Dedifferentiated amniotic fluid mesenchymal stem cell (primary cell): ENCODE measurements at regions not wholly inside any gene's neighbourhood (a gene's known extent, or its start where the extent isn't known, plus 50 kb on each side); places are given as distances from the start of the nearest gene placed in this dataset.

Source experiments
- DNase-seq: peaks from one replicate; pipeline ENCODE4 v3.0.0-alpha.2; 2016; ENCODE audit errors: extremely low spot score

- no peak for DNase-seq
Measured at GRCh38 chr15:97875513-97876280, 84.8 kb upstream of the ARRDC4 start.

GRCh38 chr15:97876281-97876675 lies 84.2 kb upstream of the ARRDC4 start:
- no peak for DNase-seq

- no peak for DNase-seq
Measured at GRCh38 chr15:97881346-97881965, 79.0 kb upstream of the ARRDC4 start.

GRCh38 chr15:97884513-97885131 lies 75.9 kb upstream of the ARRDC4 start:
- no peak for DNase-seq

GRCh38 chr15:97890307-97890706 lies 70.2 kb upstream of the ARRDC4 start:
- DNase-seq: no peak

- no peak for DNase-seq
Measured at GRCh38 chr15:97892167-97892938, 68.2 kb upstream of the ARRDC4 start.

- no peak for DNase-seq
Measured at GRCh38 chr15:97893967-97894366, 66.5 kb upstream of the ARRDC4 start.

GRCh38 chr15:97899981-97900380 lies 60.5 kb upstream of the ARRDC4 start:
- no peak for DNase-seq

GRCh38 chr15:97902140-97902780 lies 58.2 kb upstream of the ARRDC4 start:
- no peak for DNase-seq

GRCh38 chr15:97903560-97903959 lies 56.9 kb upstream of the ARRDC4 start:
- no peak for DNase-seq

GRCh38 chr15:97903971-97904572 lies 56.4 kb upstream of the ARRDC4 start:
- peak; percentile 29 for DNase-seq

- DNase-seq: peak; percentile 23
Measured at GRCh38 chr15:97909291-97909891, 51.1 kb upstream of the ARRDC4 start.
